GM18517 (cell line): ENCODE measurements at regions not wholly inside any gene's neighbourhood (a gene's known extent, or its start where the extent isn't known, plus 50 kb on each side); places are given as distances from the start of the nearest gene placed in this dataset.
"Not testable (repeated sequence)": the region's sequence is repeated elsewhere in the genome, so short reads cannot be mapped to it uniquely, and the experiment has no call there.

Source experiments
- ATAC-seq: cut with Tn5 transposase; IDR thresholded peaks from one replicate; pipeline ENCODE4 v1.9.1; 2021; ENCODE audit warnings: mild to moderate bottlenecking, moderate library complexity; ENCODE audit not compliant: unreplicated experiment

DNA sequence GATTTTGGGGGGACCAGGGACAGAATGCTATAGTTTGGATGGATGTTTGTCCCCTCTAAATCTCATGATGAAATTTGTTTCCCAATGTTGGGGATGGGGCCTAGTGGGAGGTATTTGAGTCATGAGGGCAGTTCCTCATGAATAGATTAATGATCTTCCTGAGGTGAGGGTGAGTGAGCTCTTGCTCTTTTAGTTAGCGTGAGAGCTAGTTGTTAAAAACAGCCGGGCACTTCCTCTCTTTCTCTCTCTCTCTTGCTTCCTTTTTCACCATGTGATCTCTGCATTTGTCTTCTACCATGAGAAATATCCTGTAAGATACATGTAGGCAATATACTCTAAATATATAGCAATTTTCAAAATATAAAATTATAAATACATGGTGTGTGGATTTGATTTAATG is 290.8 kb upstream of the PCDH9 start:
- no peak for ATAC-seq

- no peak for ATAC-seq
Measured at GRCh38 chr13:67519356-67519755, 289.2 kb upstream of the PCDH9 start.

- no peak for ATAC-seq
Measured at GRCh38 chr13:67518785-67519184, 288.6 kb upstream of the PCDH9 start.

DNA sequence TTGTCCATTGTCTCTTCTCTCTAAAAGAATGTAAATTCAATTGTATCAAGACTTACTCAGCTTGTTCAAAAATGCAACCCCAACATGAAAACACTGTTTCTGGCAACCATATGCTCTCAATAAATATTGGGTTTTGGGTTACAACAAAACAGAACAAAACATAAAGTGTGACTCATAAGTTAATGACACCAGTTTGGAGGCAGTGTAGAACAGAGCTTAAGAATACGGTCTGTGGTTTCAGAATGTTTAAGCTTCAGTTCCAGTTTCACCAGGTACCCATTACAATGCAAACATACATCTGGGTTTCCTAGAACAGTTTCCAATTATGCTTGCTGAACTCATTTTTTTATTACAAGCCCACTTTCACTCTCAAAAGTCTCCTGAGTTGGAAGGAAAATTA is 285.8 kb upstream of the PCDH9 start:
- ATAC-seq = peak; percentile 55

DNA sequence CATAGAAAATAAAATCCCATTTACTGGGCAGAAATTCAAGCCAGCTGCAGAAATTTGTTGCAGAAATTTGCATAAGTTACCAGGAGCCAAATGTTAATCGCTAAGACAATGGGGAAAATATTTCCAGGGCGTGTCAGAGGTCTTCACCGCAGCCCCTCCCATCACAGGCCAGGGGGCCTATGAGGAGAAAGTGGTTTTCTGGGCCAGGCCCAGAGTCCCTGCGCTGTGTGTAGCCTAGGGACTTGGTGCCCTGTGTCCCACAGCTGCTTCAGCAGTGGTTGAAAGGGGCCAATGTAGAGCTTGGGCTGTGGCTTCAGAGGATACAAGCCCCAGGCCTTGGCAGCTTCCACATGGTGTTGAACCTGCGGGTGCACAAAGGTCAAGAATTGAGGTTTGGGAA is 278.9 kb upstream of the PCDH9 start:
- no peak for ATAC-seq

DNA sequence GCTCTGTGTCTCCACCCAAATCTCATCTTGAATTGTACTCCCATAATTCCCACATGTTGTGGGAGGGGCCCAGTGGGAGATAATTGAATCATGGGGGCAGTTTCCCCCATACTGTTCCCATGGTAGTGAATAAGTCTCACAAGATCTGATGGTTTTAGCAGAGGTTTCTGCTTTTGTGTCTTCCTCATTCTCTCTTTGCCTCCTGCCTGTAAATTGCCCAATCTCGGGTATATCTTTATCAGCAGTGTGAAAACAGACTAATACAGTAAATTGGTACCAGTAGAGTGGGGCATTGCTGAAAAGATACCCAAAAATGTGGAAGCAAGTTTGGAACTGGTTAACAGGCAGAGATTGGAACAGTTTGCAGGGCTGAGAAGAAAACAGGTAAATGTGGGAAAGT is 278.1 kb upstream of the PCDH9 start:
- ATAC-seq = not testable (repeated sequence)

DNA sequence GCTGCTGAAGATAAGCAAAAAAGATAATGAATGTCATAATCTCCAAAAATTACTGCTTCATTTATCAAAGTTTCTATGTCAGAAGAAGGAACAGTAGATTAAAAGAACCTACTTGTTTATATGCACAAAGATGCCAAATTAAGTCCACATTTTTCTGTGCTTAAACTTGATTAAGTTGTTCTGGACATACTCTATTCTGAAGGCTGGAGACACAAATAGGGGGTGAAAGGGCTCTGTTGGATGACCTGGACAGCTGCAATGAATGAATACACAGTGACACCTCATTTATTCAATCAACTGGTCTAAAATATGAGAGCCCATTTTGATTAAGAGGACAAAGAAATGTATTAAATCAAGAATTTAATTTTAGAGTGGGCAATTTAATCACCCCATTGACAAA is 276.3 kb upstream of the PCDH9 start:
- no peak for ATAC-seq

- no peak for ATAC-seq
Measured at GRCh38 chr13:67505376-67505775, 275.2 kb upstream of the PCDH9 start.

- ATAC-seq = no peak
Measured at GRCh38 chr13:67498948-67499347, 268.8 kb upstream of the PCDH9 start.

DNA sequence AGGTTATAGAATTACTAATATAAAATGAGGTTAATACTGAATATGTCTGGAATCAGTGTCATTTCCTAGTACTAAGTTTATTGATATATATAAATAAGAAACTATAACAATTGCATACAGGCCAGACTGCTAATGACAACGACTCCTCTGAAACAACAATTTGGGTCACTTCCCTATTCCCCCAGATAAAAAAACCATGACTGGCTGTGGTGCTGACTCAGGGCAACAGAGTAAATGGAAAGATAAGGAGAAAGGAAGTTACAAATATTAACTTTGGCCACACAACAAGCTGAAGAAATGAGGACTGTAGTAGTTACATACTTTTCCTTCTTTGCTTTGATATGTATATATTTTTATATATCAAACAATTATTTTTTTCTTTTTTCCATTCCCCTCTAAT is 263.7 kb upstream of the PCDH9 start:
- no peak for ATAC-seq

GRCh38 chr13:67489016-67489415 is 258.9 kb upstream of the PCDH9 start:
- no peak for ATAC-seq

GRCh38 chr13:67481445-67481844 is 251.3 kb upstream of the PCDH9 start:
- no peak for ATAC-seq

DNA sequence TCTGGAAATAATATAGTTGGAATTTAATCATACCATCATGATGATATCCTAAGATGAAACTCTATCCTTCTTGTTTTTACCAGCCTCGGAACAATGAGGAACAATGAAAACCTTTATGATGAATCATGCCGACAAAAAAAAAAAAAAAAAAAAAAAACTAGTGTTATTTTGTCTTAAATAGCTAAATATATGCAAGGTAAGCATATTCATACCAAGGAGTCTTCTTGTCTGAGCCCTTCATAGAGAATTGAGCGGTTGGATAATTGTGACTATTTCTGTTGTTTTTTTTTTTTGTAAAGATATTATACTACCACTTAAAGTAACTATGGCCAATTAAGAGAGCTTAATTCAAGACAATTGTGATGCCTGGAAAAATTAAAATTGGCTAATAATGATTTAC is 244.0 kb upstream of the PCDH9 start:
- no peak for ATAC-seq

DNA sequence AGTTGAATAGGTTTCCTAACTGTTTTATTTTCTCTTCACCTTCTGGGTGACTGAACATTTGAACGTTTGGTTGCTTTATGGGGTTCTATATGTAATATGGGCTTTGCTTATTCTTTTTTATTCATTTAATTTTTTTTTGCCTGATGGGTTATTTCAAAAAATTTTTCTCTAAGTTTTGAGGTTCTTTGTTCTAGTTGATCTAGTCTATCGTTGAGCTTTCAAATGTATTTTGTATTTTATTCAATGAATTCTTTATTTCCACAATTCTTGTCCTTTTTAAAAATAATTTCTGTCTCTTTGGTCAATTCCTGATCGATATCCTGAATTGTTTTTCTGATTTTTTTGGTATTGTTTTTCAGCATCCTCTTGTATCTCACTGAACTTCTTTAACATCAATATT is 239.5 kb upstream of the PCDH9 start:
- no peak for ATAC-seq

- ATAC-seq = no peak
Measured at GRCh38 chr13:67466569-67466968, 236.4 kb upstream of the PCDH9 start.

DNA sequence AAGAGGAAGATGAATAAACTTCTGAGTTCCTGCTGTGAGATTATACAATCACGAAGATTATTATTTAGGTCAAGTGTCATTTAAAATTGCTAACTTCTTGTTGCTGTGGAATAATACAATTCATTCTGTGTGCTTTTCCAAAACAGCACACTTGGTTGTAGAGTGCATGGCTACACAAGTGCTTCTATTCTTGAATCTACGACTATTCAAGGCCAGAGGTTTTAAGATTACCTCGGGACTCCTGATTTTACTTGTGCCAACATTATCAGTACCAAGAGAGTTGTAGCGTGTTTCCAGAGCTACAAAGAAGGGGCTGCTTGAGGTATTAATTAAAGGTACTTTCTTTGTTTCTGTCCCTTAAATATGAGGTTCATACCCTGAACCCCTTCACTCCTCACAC is 234.0 kb upstream of the PCDH9 start:
- no peak for ATAC-seq

DNA sequence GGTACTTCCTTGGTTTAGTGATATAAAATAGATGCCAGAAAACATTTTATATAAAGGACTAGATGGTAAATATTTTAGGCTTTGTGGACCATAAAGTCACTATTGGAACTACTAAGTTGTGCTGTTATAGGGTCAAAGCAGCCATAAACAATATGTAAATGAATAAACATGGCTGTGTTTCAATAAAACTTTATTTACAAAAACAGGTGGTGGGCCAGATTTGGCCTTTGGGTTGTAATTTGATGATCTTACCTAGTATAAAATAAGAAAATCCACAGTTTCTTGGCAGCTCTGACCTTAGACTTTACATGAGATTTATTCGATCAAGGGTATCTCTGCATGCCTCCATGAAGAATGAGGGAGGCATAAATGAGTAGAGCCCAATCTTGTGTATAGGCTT is 232.0 kb upstream of the PCDH9 start:
- no peak for ATAC-seq

DNA sequence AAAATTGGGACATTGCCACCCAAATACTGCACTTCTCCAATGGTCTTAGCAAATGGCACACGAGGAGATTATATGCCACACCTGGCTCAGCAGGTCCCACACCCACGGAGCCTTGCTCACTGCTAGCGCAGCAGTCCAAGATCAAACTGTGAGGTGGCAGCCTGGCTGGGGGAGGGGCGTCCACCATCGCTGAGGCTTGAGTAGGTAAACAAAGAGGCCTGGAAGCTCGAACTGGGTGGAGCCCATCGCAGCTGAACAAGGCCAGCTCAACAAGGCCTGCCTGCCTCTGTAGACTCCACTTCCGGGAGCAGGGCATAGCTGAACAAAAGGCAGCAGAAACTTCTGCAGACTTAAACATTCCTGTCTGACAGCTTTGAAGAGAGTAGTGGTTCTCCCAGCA is 222.4 kb upstream of the PCDH9 start:
- ATAC-seq = not testable (repeated sequence)

DNA sequence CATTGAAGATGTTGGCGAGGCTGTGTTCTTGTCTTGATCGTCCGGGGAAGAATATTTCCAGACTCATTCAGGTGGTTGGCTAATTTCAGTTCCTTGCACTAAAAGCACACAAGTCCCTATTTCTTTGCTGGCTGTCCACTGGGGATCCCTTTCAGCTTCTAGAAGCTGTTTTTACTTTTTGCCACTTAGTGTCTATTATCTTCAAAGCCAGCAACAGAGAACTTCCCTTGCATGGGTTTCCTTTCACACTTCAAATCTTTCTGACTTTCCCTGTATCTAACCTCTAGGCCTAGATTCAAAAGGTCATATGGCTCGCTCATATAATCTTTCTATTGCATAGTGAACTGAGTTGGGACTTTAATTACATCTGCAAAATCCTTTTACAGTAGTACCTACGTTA is 215.3 kb upstream of the PCDH9 start:
- no peak for ATAC-seq

GRCh38 chr13:67443923-67444322 is 213.8 kb upstream of the PCDH9 start:
- ATAC-seq = no peak

GRCh38 chr13:67440236-67440975 is 210.3 kb upstream of the PCDH9 start:
- no peak for ATAC-seq

GRCh38 chr13:67439365-67439764 is 209.2 kb upstream of the PCDH9 start:
- ATAC-seq = no peak

DNA sequence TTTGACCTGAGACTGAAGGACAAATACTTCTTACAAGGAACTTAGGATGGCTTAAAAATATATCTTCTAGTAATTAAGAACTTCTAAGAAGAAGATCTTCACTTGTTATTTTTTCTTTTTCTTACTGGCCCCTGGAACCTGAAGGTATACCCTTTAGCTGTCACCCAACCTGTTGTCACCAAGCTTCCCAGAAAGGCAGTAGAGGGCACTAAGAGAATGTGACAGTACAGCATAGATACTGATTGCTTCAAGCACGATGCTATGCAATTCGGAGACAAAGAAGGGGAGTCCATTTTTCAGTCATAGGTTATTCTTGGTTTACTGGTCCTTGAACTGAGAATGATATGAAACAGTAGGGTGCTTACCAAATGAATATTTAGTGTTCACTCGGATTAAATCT is 208.3 kb upstream of the PCDH9 start:
- ATAC-seq = no peak
